ENCODE measurements at regions not wholly inside any gene's neighbourhood (a gene's known extent, or its start where the extent isn't known, plus 50 kb on each side); places are given as distances from the start of the nearest gene placed in this dataset.
"Not testable (repeated sequence)": the region's sequence is repeated elsewhere in the genome, so short reads cannot be mapped to it uniquely, and the experiment has no call there.

DNA sequence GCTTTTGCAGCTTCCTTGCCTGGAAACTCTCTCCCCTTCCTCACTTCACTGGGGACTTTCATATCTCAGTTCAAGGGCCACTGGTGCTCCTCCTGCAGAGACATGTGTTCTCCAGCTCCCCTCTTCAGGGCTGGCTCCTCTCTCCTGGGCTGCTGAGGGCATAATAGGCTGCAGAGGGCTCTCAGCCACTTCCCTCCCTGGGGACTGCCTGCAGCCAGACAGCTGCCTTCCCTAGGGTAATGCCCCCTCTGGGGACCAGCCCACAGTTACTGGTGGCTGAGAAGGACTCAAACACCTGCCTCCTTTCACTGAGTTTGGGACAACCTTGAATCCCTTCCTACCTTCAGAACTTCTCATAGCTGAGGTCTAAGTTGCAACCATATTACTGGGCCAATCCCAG, 104.8 kb upstream of the POU3F1 start:
- no peak for DNase-seq
- no peak overlapping the region for H2BK5ac ChIP-seq (ENCODE audit: insufficient read length, low read length)
- H3K27ac Mint-ChIP-seq = no peak overlapping the region
- H4K91ac ChIP-seq (ENCODE audit: insufficient read length, low read depth, low read length) = no peak overlapping the region
- no peak overlapping the region for H2BK12ac ChIP-seq (ENCODE audit: insufficient read length, low read depth, low read length)
- H4K8ac ChIP-seq (replicated peaks; ENCODE audit: insufficient read length, low read depth, low read length) = no peak overlapping the region
- no peak overlapping the region for H4K5ac ChIP-seq (ENCODE audit: insufficient read length, low read depth, low read length)
- H3K4me1 ChIP-seq (ENCODE audit: insufficient read depth, low read length) = peaks cover 4% of the 10 kb centered on the region; the same call in 1 of the 2 replicates
- no peaks in the 10 kb centered on the region for H3K79me1 ChIP-seq (ENCODE audit: insufficient read depth, low read depth, low read length, poor library complexity, severe bottlenecking)
- no peak overlapping the region for H3K14ac ChIP-seq (ENCODE audit: insufficient read depth, low read length)
- H3K9me3 Mint-ChIP-seq = peaks cover 10 to 15% of the 10 kb centered on the region in 2 experiments; a peak in 4 of 5 replicates
- H3K4ac ChIP-seq (ENCODE audit: low read depth, low read length) = no peak overlapping the region
- no peak overlapping the region for H3K4me3 Mint-ChIP-seq
- no peaks in the 10 kb centered on the region for H3K23me2 ChIP-seq (ENCODE audit: insufficient read length, low read depth, low read length, poor library complexity, severe bottlenecking)
- H3K4me2 ChIP-seq (ENCODE audit: insufficient read depth, insufficient read length, low read length) = no peak overlapping the region
- H3K4me1 Mint-ChIP-seq = peaks cover 33 to 37% of the 10 kb centered on the region in 2 experiments
- no peak overlapping the region for H2BK20ac ChIP-seq (ENCODE audit: low read depth, low read length, poor library complexity, severe bottlenecking)
- no peak overlapping the region for H2BK120ac ChIP-seq (ENCODE audit: low read depth, low read length, poor library complexity, severe bottlenecking)
- no peak overlapping the region for H3K23ac ChIP-seq (ENCODE audit: insufficient read length, low read depth, low read length)
- no peak overlapping the region for H3K9ac ChIP-seq (ENCODE audit: extremely low read depth, insufficient read length, low read length)
- H3K79me2 ChIP-seq (ENCODE audit: insufficient read depth, low read length) = 0 out of 2 replicates have a peak, but pooled peaks cover 2% of the 10 kb centered on the region
- no peaks in the 10 kb centered on the region for H3K9me3 ChIP-seq (ENCODE audit: control insufficient read depth, low read depth, low read length)
- no peaks in the 10 kb centered on the region for H4K20me1 ChIP-seq (ENCODE audit: control insufficient read depth, insufficient read depth, insufficient read length)
- no peak overlapping the region for H3K18ac ChIP-seq (ENCODE audit: insufficient read length, low read depth, low read length)
- peaks cover 0 to 15% (median 7%) of the 10 kb centered on the region in 3 experiments; a peak in 5 of 7 replicates for H3K36me3 Mint-ChIP-seq (ENCODE audit: insufficient read depth in 1 of 3, low read depth in 3 of 3)
- H3K56ac ChIP-seq (ENCODE audit: insufficient read length, low read depth, low read length) = no peak overlapping the region
- H3K27ac ChIP-seq (ENCODE audit: insufficient read length, low read depth, low read length) = no peak overlapping the region
- H2BK15ac ChIP-seq (ENCODE audit: low read depth, low read length) = no peak overlapping the region
- no peak overlapping the region for H2AK5ac ChIP-seq (ENCODE audit: insufficient read length, low read length)
- peaks cover 40% of the 10 kb centered on the region for H3K27me3 Mint-ChIP-seq (ENCODE audit: low read depth)
- H2AFZ ChIP-seq (ENCODE audit: low read length) = no peak overlapping the region
- no peak overlapping the region for H3T11ph ChIP-seq (ENCODE audit: low read length)
- TF ChIP-seq, protein P1, sequence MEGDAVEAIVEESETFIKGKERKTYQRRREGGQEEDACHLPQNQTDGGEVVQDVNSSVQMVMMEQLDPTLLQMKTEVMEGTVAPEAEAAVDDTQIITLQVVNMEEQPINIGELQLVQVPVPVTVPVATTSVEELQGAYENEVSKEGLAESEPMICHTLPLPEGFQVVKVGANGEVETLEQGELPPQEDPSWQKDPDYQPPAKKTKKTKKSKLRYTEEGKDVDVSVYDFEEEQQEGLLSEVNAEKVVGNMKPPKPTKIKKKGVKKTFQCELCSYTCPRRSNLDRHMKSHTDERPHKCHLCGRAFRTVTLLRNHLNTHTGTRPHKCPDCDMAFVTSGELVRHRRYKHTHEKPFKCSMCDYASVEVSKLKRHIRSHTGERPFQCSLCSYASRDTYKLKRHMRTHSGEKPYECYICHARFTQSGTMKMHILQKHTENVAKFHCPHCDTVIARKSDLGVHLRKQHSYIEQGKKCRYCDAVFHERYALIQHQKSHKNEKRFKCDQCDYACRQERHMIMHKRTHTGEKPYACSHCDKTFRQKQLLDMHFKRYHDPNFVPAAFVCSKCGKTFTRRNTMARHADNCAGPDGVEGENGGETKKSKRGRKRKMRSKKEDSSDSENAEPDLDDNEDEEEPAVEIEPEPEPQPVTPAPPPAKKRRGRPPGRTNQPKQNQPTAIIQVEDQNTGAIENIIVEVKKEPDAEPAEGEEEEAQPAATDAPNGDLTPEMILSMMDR (conservative IDR thresholded peaks at IDR 0.05) = no peak
- no peaks in the 10 kb centered on the region; the same call in 1 of the 2 replicates for H3K27me3 ChIP-seq (ENCODE audit: insufficient read depth, low read length)

DNA sequence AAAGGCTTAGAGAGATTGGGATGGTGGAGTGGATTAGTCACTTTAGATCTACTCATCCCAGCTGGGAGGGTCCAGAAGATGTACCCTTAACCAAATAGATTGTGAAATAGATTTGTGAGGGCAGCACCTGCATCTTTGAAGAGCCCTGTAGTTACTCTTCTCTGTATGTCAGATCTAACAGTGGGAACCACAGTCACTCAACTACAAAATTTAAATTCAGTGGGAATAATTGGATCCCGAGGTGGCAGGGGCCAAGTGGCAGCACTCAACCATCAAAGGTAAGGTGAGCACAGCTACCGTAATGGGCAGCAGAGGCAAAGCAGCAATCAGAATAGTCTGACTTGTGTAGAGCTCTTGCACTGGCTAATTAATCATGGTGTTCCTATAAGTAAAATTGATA, 99.5 kb upstream of the POU3F1 start:
- DNase-seq; H3K9me3 ChIP-seq (ENCODE audit: control insufficient read depth, low read depth, low read length); H3K27ac ChIP-seq (ENCODE audit: insufficient read length, low read depth, low read length); H3K23me2 ChIP-seq (ENCODE audit: insufficient read length, low read depth, low read length, poor library complexity, severe bottlenecking); H3K23ac ChIP-seq (ENCODE audit: insufficient read length, low read depth, low read length); H3K56ac ChIP-seq (ENCODE audit: insufficient read length, low read depth, low read length); H3K4me3 Mint-ChIP-seq; H2AFZ ChIP-seq (ENCODE audit: low read length); H4K91ac ChIP-seq (ENCODE audit: insufficient read length, low read depth, low read length); H4K20me1 ChIP-seq (ENCODE audit: control insufficient read depth, insufficient read depth, insufficient read length); H2BK20ac ChIP-seq (ENCODE audit: low read depth, low read length, poor library complexity, severe bottlenecking); H3T11ph ChIP-seq (ENCODE audit: low read length); H4K8ac ChIP-seq (replicated peaks; ENCODE audit: insufficient read length, low read depth, low read length); H3K79me1 ChIP-seq (ENCODE audit: insufficient read depth, low read depth, low read length, poor library complexity, severe bottlenecking); H3K4me2 ChIP-seq (ENCODE audit: insufficient read depth, insufficient read length, low read length); H3K79me2 ChIP-seq (ENCODE audit: insufficient read depth, low read length); H3K4ac ChIP-seq (ENCODE audit: low read depth, low read length); H2BK15ac ChIP-seq (ENCODE audit: low read depth, low read length); H3K27ac Mint-ChIP-seq; H2BK12ac ChIP-seq (ENCODE audit: insufficient read length, low read depth, low read length); H3K14ac ChIP-seq (ENCODE audit: insufficient read depth, low read length); H2AK5ac ChIP-seq (ENCODE audit: insufficient read length, low read length); H2BK120ac ChIP-seq (ENCODE audit: low read depth, low read length, poor library complexity, severe bottlenecking); H2BK5ac ChIP-seq (ENCODE audit: insufficient read length, low read length); H3K27me3 ChIP-seq (ENCODE audit: insufficient read depth, low read length); H3K18ac ChIP-seq (ENCODE audit: insufficient read length, low read depth, low read length); H3K9ac ChIP-seq (ENCODE audit: extremely low read depth, insufficient read length, low read length); H4K5ac ChIP-seq (ENCODE audit: insufficient read length, low read depth, low read length); H3K4me1 ChIP-seq (ENCODE audit: insufficient read depth, low read length): not testable (repeated sequence)
- H3K9me3 Mint-ChIP-seq = peaks cover 16 to 21% of the 10 kb centered on the region in 2 experiments
- peaks cover 10 to 18% (median 13%) of the 10 kb centered on the region in 3 experiments for H3K36me3 Mint-ChIP-seq (ENCODE audit: insufficient read depth in 1 of 3, low read depth in 3 of 3)
- WGBS (ENCODE audit: extremely low coverage, insufficient read length, low lambda C conversion rate) = no CpG with 5 or more reads among the region's 2 CpGs
- H3K4me1 Mint-ChIP-seq = peaks cover 15 to 21% of the 10 kb centered on the region in 2 experiments
- H3K27me3 Mint-ChIP-seq (ENCODE audit: low read depth) = peaks cover 15% of the 10 kb centered on the region

Measured in H9 (cell line).